Right lobe of liver (tissue), 6 donors: ENCODE measurements at regions not wholly inside any gene's neighbourhood (a gene's known extent, or its start where the extent isn't known, plus 50 kb on each side); places are given as distances from the start of the nearest gene placed in this dataset.

Experiments
- ATAC-seq, 4 donors: fragments of 200-7000 bp; cut with Tn5 transposase; one replicate each; pipeline ENCODE4 v1.9.1; 2020; ENCODE audit warnings: mild to moderate bottlenecking in 4 of 4, moderate library complexity in 4 of 4
- DNase-seq, 3 donors: peaks; one replicate each; pipeline ENCODE4 v3.0.0-alpha.2; 2020
- H3K27ac ChIP-seq, 3 donors: fragments of 200-600 bp; one replicate each; pipeline ENCODE4 v1.8.0; 2022
- H3K27me3 ChIP-seq, 2 donors: fragments of 200-600 bp; one replicate each; pipeline ENCODE4 v1.8.0; 2022
- H3K36me3 ChIP-seq, 4 donors: fragments of 200-600 bp; sonication (generic) in 1 of 4; one replicate each; pipeline versions ENCODE4 v1.5.1 to v1.8.0; 2017 to 2022; ENCODE audit warnings: control low read depth in 1 of 4
- H3K4me1 ChIP-seq, 4 donors: fragments of 200-600 bp; sonication (generic) in 1 of 4; one replicate each; pipeline versions ENCODE4 v1.5.1 to v1.8.0; 2017 to 2022; ENCODE audit warnings: control low read depth in 1 of 4
- H3K4me3 ChIP-seq, 3 donors: fragments of 200-600 bp; one replicate each; pipeline ENCODE4 v1.8.0; 2022
- H3K9me3 ChIP-seq, 4 donors: fragments of 200-600 bp; sonication (generic) in 1 of 4; one replicate each; pipeline versions ENCODE4 v1.5.1 to v1.8.0; 2017 to 2022; ENCODE audit warnings: control low read depth in 1 of 4
- POLR2A ChIP-seq: fragments of 450-650 bp; IDR thresholded peaks from one replicate; pipeline ENCODE4 v1.6.1; 2017; ENCODE audit warnings: antibody characterized with exemption, mild to moderate bottlenecking
- WGBS: methylation state at CpG from one replicate; pipeline ENCODE4 v1.1.6; 2018; ENCODE audit warnings: low coverage, low lambda C conversion rate; ENCODE audit not compliant: insufficient coverage; ENCODE audit errors: missing lambda C conversion rate; 5-methylcytosine and 5-hydroxymethylcytosine counted together
- intact Hi-C, 2 donors: fragments of 100-400 bp; cut with DNase I; formaldehyde crosslinking; loops; one replicate each; pipeline versions ENCODE4 v1.11.2 to v1.14.1; 2022
- TF ChIP-seq, protein P1 (sequence below), 4 donors: fragments of 200-600 bp in 3 of 4; fragments of 450-650 bp in 1 of 4; IDR thresholded peaks; one replicate each; pipeline versions ENCODE4 v1.5.1 to v1.8.0; 2016 to 2022; ENCODE audit warnings: antibody characterized with exemption in 4 of 4, mild to moderate bottlenecking in 2 of 4
- donor health status: DM: no; HTN: yes; CAD: no.
- donor health status: DM: no; HTN: no; CAD: no.
- donor health status: DM: no; HTN: no; CAD: no.
- donor health status: DM: no; HTN: yes; CAD: no.
- donor health status: DM: no; HTN: yes; CAD: no.

- no peaks in the 10 kb centered on the region for H3K4me1 ChIP-seq
- H3K27me3 ChIP-seq: no peaks in the 10 kb centered on the region
- DNase-seq: no peak
- H3K9me3 ChIP-seq: no peaks in the 10 kb centered on the region
- no peaks in the 10 kb centered on the region for H3K36me3 ChIP-seq
- no peak overlapping the region for H3K27ac ChIP-seq
- ATAC-seq: no peak
- 74% methylated on average over 7 of the region's 7 CpGs for WGBS
- H3K4me3 ChIP-seq: no peak overlapping the region
- intact Hi-C loops: no loop called here
- no peak for TF ChIP-seq POLR2A
- TF ChIP-seq, protein P1, sequence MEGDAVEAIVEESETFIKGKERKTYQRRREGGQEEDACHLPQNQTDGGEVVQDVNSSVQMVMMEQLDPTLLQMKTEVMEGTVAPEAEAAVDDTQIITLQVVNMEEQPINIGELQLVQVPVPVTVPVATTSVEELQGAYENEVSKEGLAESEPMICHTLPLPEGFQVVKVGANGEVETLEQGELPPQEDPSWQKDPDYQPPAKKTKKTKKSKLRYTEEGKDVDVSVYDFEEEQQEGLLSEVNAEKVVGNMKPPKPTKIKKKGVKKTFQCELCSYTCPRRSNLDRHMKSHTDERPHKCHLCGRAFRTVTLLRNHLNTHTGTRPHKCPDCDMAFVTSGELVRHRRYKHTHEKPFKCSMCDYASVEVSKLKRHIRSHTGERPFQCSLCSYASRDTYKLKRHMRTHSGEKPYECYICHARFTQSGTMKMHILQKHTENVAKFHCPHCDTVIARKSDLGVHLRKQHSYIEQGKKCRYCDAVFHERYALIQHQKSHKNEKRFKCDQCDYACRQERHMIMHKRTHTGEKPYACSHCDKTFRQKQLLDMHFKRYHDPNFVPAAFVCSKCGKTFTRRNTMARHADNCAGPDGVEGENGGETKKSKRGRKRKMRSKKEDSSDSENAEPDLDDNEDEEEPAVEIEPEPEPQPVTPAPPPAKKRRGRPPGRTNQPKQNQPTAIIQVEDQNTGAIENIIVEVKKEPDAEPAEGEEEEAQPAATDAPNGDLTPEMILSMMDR (IDR thresholded peaks at IDR 0.05): no peak
Observed at GRCh38 chr1:88134983-88135921, 548.8 kb upstream of the PKN2 start.

- Histone ChIP-seq H3K4me1 (no peaks in the 10 kb centered on the region), H3K36me3 (no peaks in the 10 kb centered on the region), H3K27ac (no peak overlapping the region), H3K27me3 (no peaks in the 10 kb centered on the region), H3K4me3 (no peak overlapping the region), H3K9me3 (no peaks in the 10 kb centered on the region)
- ATAC-seq (no peak), DNase-seq (no peak)
- intact Hi-C loops: no loop called here
- WGBS: 73% methylated on average over 4 of the region's 4 CpGs
- TF ChIP-seq POLR2A: no peak
- TF ChIP-seq, protein P1 (IDR thresholded peaks at IDR 0.05): no peak
Observed at GRCh38 chr1:88139633-88140032, 544.4 kb upstream of the PKN2 start.

DNA sequence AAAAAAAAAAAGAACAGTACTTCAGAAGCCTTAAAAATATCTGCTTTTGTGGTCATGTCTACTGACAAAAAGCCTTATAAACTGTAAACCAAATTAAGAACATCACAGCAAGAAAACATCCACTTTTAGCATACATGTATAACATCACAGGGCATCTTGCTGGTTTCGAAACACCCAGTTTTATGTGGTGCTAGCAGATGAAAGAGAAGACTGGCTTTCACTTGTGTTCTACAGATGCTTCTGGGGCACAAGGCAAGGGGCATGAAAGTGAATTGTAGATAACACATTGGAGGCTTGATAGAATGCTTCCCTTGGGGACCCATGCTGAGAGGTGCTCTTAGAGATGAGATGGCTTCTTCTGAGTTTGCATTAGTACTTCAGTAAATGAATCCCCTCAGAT lies 543.7 kb upstream of the PKN2 start:
- intact Hi-C loops: no loop called here
- Histone ChIP-seq H3K4me1 (no peaks in the 10 kb centered on the region), H3K9me3 (no peaks in the 10 kb centered on the region), H3K27me3 (no peaks in the 10 kb centered on the region), H3K4me3 (no peak overlapping the region), H3K27ac (no peak overlapping the region), H3K36me3 (no peaks in the 10 kb centered on the region)
- TF ChIP-seq, protein P1 (IDR thresholded peaks at IDR 0.05): no peak
- no peak for TF ChIP-seq POLR2A
- WGBS: 80% methylated on average over 1 of the region's 1 CpG
- ATAC-seq (no peak), DNase-seq (no peak)

DNA sequence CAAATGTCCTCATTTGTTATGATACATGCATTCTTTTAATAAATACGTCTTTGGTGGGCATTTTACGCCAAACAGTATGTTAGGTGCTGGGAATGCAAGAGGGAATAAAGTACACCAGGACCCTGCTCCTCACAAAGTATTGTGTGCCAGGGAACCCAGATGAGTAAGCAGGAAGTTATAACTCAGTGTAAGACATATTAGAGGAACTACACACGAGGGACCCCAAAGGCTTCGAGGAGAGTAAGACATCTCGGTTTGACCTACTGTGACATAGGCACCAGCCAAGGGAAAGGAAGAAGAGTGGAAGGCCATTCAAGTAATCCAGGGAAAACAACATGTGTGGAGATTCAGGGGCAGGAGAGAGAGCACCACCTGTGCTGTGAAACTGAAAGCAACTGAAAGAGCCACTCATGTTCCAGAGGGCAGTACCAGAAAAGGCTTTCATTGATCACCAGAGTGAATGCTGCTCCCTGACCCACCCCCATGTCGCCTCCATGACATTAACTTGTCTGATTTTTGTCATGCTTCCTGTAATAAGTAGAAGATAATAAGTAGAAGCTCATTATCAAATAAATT lies 542.5 kb upstream of the PKN2 start:
- no peak overlapping the region for H3K27ac ChIP-seq
- WGBS: 47% methylated on average over 6 of the region's 6 CpGs
- no peaks in the 10 kb centered on the region for H3K9me3 ChIP-seq
- H3K4me1 ChIP-seq: no peaks in the 10 kb centered on the region
- H3K27me3 ChIP-seq: no peaks in the 10 kb centered on the region
- peak; percentile 55 to 94 (median 88) for ATAC-seq
- TF ChIP-seq, protein P1 (IDR thresholded peaks at IDR 0.05): no peak
- no peak for TF ChIP-seq POLR2A
- no peak for DNase-seq
- intact Hi-C loops: no loop called here
- H3K4me3 ChIP-seq: no peak overlapping the region
- no peaks in the 10 kb centered on the region for H3K36me3 ChIP-seq
